ENCODE measurements at regions not wholly inside any gene's neighbourhood (a gene's known extent, or its start where the extent isn't known, plus 50 kb on each side); places are given as distances from the start of the nearest gene placed in this dataset.

- no peaks in the 10 kb centered on the region for H3K9me3 ChIP-seq
- WGBS, 2 donors, result 66 to 91% methylated on average over 4 of the region's 4 CpGs
- TF ChIP-seq EP300 (IDR thresholded peaks at IDR 0.05), result no peak
- no peak for TF ChIP-seq POLR2AphosphoS5 (IDR thresholded peaks at IDR 0.05)
- TF ChIP-seq POLR2A (IDR thresholded peaks at IDR 0.05), result no peak
- TF ChIP-seq CTCF (IDR thresholded peaks at IDR 0.05), result no peak
- DNase-seq (no peak), ATAC-seq (ENCODE audit: low FRiP score in 2 of 2) (no peak)
- H3K36me3 ChIP-seq, result no peaks in the 10 kb centered on the region
- no peak overlapping the region for H3K27ac ChIP-seq
- H3K4me1 ChIP-seq, result no peaks in the 10 kb centered on the region
- no peak overlapping the region for H3K4me3 ChIP-seq
- H3K27me3 ChIP-seq, result no peaks in the 10 kb centered on the region
Observed at GRCh38 chr2:211141646-211142045, 585.2 kb downstream of the CPS1 start.

- no peaks in the 10 kb centered on the region for H3K4me1 ChIP-seq
- H3K27ac ChIP-seq, result no peak overlapping the region
- no peak overlapping the region for H3K4me3 ChIP-seq
- ATAC-seq (ENCODE audit: low FRiP score in 2 of 2) (no peak), DNase-seq (no peak)
- no peaks in the 10 kb centered on the region for H3K27me3 ChIP-seq
- no peaks in the 10 kb centered on the region for H3K9me3 ChIP-seq
- no peaks in the 10 kb centered on the region for H3K36me3 ChIP-seq
- no peak for TF ChIP-seq CTCF (IDR thresholded peaks at IDR 0.05)
- TF ChIP-seq EP300 (IDR thresholded peaks at IDR 0.05), result no peak
- TF ChIP-seq POLR2A (IDR thresholded peaks at IDR 0.05), result no peak
- TF ChIP-seq POLR2AphosphoS5 (IDR thresholded peaks at IDR 0.05), result no peak
Observed at GRCh38 chr2:211144078-211144477, 587.7 kb downstream of the CPS1 start.

GRCh38 chr2:211144974-211145665, 588.7 kb downstream of the CPS1 start:
- DNase-seq, result no peak
- H3K4me3 ChIP-seq, result no peak overlapping the region
- H3K9me3 ChIP-seq, result no peaks in the 10 kb centered on the region
- TF ChIP-seq EP300 (IDR thresholded peaks at IDR 0.05), result no peak
- TF ChIP-seq CTCF (IDR thresholded peaks at IDR 0.05), result no peak
- no peak for TF ChIP-seq POLR2AphosphoS5 (IDR thresholded peaks at IDR 0.05)
- TF ChIP-seq POLR2A (IDR thresholded peaks at IDR 0.05), result no peak
- H3K36me3 ChIP-seq, result no peaks in the 10 kb centered on the region
- no peak overlapping the region for H3K27ac ChIP-seq
- 79 to 87% methylated on average over 4 of the region's 4 CpGs for WGBS, 2 donors
- H3K27me3 ChIP-seq, result no peaks in the 10 kb centered on the region
- no peak for ATAC-seq (ENCODE audit: low FRiP score in 2 of 2)
- H3K4me1 ChIP-seq, result no peaks in the 10 kb centered on the region

GRCh38 chr2:211149731-211150130, 593.3 kb downstream of the CPS1 start:
- Histone ChIP-seq H3K4me3 (no peak overlapping the region), H3K4me1 (no peaks in the 10 kb centered on the region), H3K27ac (no peak overlapping the region), H3K9me3 (no peaks in the 10 kb centered on the region), H3K36me3 (no peaks in the 10 kb centered on the region), H3K27me3 (no peaks in the 10 kb centered on the region)
- 94 to 97% methylated on average over 3 of the region's 3 CpGs for WGBS, 2 donors
- TF ChIP-seq CTCF (IDR thresholded peaks at IDR 0.05) (no peak), POLR2A (IDR thresholded peaks at IDR 0.05) (no peak), POLR2AphosphoS5 (IDR thresholded peaks at IDR 0.05) (no peak), EP300 (IDR thresholded peaks at IDR 0.05) (no peak)
- DNase-seq (no peak), ATAC-seq (ENCODE audit: low FRiP score in 2 of 2) (no peak)

- H3K27me3 ChIP-seq, result no peaks in the 10 kb centered on the region
- no peak for DNase-seq
- no peak for ATAC-seq (ENCODE audit: low FRiP score in 2 of 2)
- no peaks in the 10 kb centered on the region for H3K9me3 ChIP-seq
- no peak overlapping the region for H3K27ac ChIP-seq
- no peaks in the 10 kb centered on the region for H3K4me1 ChIP-seq
- H3K4me3 ChIP-seq, result no peak overlapping the region
- no peak for TF ChIP-seq CTCF (IDR thresholded peaks at IDR 0.05)
- TF ChIP-seq POLR2AphosphoS5 (IDR thresholded peaks at IDR 0.05), result no peak
- TF ChIP-seq EP300 (IDR thresholded peaks at IDR 0.05), result no peak
- no peak for TF ChIP-seq POLR2A (IDR thresholded peaks at IDR 0.05)
- no peaks in the 10 kb centered on the region for H3K36me3 ChIP-seq
Observed at GRCh38 chr2:211157211-211157610, 600.8 kb downstream of the CPS1 start.

All from upper lobe of left lung (tissue), 6 donors.